NCI-H446 treated with DMSO at 0.1 percent for 48 hours (cell line): ENCODE measurements at regions not wholly inside any gene's neighbourhood (a gene's known extent, or its start where the extent isn't known, plus 50 kb on each side); places are given as distances from the start of the nearest gene placed in this dataset.
"Not testable (repeated sequence)": the region's sequence is repeated elsewhere in the genome, so short reads cannot be mapped to it uniquely, and the experiment has no call there.

Experiments used
- DNase-seq: peaks from one replicate; lab custom pipeline; 2025; lab: John Stamatoyannopoulos, UW

DNA sequence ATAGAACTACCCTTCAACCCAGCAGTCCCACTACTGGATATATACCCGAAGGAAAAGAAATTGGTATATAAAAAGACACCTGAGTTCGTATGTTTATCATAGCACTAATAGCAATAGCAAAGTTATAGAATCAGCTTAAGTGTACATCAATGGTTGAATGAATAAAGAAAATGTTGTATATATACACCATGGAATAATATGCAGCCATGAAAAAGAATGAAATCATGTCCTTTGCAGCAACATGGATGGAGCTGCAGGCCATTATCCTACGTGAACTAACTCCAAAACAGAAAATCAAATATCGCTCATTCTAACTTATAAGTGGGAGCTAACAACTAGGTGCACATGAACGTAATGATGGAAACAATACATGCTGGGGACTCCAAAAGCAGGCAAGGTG, 143.5 kb upstream of the GK2 start:
- DNase-seq = no peak

DNA sequence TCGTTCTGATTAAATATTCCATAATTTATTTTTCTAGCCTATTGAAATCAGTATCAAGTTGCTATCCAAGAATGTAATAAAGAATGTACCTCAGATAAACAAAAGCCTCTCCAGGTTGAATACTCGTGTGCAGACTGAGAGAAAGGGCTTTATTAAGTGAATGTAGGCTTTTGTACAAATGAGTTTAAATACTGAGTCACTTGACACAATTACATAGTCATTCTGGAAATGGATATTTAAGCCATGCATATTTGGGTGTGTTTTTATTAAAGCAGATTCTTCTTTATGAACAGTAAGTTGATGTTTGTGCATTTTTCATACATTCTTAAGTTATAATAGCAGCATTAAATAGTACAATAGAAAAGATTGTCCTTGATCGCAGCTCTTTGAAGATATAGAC, 139.8 kb upstream of the GK2 start:
- DNase-seq = no peak

DNA sequence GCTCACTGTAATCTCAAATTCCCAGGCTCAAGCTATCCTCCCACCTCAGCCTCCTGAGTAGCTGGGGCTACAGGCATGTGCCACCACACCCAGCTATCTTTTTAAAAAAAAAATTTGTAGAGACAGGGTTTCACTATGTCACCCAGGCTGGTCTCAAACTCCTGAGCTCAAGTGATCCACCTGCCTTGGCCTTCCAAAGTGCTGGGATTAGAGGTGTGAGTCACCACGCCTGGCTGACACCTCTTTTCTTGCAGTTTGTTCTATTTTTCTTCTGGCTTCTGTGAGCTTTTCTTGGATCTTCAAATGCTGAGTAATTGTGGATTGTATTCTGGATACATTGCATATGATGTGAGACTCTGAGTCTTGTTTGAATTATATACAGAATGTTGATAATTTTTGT, 137.3 kb upstream of the GK2 start:
- not testable (repeated sequence) for DNase-seq

DNA sequence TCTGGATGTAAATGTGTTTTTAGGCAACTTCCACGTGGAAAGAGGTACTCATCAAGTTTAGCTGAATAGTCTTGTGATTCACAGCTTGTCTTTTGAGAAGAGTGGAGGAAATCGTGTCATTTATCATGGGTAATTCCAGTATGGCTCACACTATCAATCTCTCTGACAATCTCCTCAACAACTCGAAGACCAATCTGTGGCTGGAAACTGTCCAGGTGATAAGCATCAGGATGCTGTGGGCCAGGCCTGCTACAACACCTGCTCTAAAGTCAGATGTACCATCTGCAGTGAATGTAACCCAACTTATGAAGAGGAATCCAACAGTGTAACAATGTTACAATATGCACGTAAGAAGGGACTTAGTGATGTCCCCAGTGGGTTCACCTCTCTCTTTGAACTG, 132.1 kb upstream of the GK2 start:
- no peak for DNase-seq

DNA sequence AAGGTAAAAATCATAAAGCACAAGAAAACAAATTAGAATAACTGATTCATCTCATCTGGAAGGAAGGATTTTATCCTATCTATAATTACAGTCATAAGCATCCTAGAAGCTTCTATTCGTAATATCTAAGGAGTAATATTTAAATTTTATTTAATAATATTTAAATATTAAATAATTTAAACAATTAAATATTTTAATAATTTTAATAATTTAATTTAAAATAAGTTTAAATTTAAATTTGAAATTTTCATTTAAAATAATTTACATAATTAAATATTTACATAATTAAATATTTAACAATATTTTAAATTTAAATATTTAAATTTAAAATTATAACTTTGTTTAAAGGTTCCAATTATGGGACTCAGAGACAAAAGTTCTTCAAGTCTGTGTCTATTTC, 127.5 kb upstream of the GK2 start:
- no peak for DNase-seq

DNA sequence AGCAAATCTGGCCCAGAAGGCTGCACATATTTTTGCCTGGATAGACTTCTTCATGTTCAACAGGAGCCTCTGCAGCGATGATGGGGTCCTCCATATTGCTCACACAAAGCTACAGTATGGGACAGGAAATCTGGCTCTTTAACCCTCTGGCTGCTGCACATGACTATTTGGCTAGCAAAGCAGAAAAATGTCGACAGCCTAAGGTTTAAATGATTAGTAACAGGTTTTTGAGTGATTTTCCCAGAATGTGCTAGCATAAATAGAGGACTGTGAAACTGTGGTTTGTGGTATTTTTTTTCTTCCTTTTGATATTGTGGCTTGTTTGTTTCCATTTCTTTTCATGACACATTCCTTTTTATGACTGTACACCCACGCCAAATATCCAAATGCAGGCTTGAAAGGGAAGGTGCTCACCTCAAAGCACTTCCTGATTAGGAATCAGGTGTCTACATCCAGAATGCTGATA, 120.2 kb upstream of the GK2 start:
- no peak for DNase-seq

DNA sequence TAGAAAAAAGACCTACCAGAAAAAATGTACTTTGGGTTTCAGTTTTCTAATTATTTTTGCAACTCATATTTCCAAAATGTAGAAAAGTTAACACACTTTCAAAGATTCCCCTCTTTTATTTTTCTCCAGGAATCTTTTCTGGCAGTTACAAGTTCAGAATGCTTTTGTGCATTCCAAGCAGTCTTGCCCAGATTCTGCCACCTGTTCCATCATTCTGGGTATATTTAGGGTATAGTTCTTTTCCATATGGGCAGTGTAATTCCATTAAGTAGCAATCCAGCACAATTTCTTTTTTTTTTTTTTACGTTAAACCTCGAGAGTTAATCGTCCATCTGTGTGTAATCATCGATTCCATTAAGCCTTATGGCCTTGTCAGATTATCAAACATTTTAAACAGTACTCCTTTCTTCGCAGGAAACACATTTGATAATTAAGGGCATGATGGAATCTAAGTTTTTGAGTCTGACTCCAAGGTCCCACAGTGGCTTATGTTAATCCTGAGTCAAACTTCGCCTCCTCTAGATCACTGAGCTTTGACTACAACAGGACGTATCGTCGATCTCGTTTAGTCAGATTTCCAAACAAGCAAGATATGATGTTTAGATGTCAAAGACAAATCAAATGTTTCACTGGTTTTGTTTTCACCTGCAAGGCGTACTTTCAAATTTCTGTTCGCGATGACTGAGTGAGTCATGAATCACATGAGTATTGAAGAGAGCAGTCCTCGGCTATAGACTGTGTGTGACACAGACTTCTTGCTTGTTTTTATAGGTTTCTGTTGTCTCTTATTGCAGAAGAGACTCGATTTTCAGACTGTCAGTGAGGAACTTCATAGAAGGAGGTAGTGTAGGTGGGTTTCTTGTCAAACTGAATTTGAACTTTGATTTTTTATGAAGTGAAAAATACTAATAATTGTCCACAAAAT, 118.9 kb upstream of the GK2 start:
- no peak for DNase-seq

DNA sequence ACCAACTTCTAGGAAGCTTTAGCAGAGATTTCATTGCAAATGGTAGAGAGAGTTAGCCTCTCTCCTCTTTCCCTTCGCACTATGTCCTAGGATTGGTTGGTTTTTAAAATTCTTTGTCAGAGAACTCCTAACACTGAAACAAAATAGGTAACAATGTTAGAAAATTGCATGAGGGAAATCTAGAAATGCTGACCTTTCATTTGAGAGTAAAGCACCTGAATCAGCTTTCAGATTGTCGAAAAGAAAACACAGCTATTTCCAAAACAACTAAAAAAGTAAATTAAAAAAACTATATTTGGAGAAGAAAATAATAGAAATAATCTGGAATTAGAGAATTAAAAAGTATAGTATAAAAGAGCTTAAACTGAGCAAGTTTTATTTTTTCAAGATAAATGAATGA, 108.1 kb upstream of the GK2 start:
- no peak for DNase-seq

DNA sequence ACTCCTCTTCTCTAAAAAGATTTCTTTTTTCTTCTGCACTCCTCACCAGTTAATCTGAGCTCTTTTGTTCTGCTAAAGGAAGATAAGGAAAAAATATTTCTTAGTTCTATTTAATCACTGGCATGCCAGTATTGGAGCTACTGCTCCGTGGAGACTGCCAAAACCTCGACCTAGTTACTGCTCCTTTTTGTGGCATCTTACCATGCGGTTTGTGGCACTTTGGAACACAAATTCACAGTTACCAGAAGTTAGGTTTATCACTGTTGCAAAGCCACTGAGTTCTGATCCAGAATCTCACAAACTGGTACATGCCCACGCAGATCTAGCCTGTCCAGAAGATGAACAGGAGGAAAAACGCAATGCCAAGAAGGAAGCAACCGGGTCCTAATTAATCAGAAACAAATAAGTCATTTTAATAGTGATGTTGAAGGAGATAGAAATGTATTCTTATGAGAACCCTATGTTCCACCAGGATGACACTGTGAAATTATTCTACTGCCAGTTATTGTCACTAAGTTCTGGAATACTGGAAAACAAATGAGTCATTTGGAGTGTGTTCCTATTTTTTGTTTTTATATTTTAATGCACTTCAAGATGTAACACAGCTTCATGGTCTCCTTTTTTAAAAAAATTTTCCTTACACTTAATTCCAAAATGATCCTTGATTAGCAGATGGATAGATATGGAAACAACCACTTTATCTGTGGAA, 106.7 kb upstream of the GK2 start:
- no peak for DNase-seq

DNA sequence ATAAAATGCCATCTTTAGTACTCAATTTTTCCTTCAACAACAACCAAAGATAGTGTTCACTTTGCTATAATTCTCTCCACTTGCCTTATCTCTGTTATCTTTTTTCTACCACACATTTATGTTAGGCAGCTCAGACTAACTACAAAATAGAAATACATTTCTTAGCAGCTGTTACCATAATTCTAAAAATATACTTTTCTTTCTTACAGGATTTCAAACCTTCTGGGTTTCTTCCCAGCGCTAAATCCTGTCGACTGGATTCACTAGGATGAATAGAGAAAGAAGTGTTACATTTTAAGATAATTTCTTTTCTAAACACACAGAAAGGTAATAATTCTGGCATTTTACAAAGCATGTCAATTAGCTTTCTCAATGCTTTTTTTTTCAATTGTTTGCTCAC, 105.5 kb upstream of the GK2 start:
- DNase-seq = no peak

DNA sequence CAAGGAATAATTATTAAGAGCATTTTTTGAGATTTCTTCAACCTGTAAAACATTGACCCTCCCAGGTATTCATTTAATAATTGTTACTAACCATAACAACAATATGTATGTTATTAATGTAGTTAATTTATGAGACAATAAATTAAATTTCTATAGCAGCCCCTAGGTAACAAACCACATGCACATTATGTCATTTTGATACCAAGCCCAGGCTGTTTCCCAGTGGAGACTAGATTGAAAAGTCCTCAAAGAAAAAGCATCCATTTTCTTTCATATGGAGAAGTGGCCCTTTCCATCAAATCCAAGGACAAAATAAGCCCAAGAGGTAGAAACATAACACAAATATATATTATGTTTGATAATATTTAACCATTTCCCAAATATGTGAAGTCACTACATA, 104.3 kb upstream of the GK2 start:
- no peak for DNase-seq

DNA sequence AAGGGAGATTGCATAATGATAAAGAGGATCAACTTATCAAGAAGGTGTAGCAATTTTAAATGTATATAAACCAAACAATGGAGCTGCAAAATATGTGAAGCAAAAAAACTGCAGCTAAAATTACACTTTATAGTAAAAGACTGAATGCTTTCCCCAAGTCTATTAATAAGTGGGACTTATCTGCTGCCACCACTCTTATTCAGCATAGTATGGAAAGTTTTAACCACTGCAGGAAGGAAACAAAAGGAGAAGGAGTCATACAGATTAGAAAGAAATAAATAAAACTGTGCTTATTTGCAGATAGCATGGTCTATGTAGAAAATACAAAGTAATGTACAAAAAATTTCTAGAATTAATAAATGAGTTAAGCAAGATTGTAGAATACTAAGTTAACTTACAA, 94.1 kb upstream of the GK2 start:
- DNase-seq = no peak

DNA sequence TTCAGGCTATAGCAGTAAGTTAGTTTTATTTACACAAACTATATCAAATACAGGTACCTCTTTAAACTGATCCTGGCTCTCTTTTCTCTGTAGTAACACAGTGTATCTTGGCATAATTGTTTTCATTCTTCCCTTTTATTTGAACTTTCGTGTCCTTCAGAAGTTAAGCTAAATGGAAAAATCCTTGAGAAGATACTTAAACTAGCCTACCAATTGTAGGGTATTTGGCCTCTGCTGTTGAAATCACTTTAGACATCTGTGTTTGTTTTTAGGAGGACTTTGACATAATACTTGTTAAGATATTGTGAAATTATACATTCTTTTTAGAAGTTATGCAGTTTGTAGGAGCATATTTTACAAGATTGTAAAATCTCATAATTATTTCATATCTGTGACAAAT, 90.3 kb upstream of the GK2 start:
- no peak for DNase-seq

DNA sequence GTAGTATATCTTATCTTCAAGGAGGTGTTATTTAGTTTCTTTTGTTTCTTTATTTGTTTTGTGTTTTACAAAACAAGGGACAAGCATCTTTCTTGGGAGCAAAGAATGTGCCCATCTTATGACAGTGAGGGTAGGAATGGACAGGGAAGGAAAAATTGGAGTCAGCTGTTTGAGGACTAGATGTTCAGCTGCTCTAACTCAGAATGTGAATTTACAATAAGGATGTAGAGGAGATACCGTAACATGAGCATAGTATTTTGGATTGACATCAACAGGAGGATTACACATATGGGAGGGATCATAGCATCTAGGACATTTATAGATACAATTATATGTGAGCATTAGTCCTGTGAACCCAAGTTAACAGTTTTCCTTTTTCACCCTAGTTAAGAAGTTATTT, 89.0 kb upstream of the GK2 start:
- no peak for DNase-seq

DNA sequence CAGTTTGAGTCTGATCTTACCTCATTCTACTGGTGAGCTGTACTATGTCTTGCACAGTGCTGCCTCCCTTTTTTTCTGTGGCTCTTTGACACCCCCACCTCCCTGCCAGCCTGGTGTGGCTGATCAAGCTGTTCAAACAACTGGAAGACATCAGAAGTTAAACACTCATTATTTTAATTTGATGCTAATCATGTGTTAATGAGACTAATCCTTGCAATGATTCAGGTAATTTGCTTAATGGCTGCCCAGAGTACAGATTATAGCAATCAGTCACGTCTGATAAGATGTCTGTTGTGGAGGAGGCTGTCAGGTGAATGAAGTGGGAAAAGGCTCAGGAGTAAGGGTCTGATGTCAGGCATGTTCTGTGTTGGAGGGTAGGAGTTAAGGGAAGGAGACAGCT, 87.4 kb upstream of the GK2 start:
- DNase-seq = no peak

DNA sequence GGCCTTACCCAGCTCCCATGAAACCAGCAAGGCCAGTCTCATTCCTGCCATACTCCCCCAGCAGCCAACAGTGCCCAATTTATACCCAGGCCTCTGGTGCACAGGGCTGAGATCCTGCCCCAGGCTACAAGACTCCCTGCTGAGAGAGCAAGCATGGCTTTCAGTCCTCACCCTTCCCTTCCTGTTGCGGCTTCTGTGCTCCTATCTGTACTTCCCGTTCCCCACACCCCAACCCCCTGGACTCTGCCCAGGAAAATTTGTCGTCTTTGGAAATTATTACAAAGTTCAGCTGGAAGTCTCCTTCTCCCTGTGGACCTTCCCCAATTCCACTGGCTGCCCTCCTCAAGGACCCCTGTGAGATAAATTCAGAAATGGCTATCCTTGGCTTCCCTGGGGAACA, 84.1 kb upstream of the GK2 start:
- DNase-seq = no peak

DNA sequence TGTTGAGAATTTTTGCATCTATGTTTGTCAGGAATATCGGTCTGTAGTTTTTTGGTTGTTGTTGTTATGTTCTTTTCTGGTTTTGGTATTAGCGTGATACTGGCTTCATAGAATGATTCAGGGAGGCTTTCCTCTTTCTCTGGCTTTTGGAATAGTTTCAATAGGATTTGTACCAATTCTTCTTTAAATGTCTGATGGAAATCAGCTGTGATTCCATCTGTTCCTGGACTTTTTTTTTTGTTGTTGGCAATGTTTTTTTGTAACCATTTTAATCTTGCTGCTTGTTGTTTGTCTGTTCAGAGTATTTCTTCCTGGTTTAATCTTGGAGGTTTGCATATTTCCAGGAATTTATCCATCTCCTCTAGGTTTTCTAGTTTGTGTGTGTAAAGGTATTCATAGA, 81.5 kb upstream of the GK2 start:
- no peak for DNase-seq

DNA sequence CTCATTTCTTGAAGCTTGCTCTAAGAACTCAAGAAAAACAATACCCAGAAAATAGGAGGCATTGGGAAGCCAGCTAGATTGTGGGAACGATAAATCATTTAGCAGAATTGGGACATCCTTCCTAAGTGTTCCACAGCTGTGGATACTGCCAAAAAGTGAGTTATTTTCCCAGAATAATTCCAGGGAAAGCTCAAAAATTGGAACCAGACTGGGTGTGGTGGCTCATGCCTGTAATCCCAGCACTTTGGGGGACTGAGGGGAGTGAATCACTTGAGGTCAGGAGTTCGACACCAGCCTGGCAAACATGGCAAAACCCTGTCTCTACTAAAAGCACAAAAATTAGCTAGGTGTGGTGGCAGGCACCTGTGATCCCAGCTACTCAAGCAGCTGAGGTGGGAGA, 68.2 kb upstream of the GK2 start:
- DNase-seq = no peak

DNA sequence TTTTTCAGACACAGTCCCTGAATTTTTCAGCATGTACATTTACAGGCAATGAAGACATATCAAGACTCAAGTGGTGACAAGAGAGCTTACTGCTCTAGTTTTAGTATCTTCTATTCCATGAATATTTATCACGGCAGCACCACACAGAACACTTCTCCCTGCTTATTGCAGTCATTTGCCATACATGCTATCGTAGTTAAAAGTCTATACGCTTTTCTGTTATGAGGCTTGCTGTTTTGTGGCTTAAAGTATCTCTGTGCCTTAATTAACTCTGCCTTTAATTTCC, 65.4 kb upstream of the GK2 start:
- no peak for DNase-seq

DNA sequence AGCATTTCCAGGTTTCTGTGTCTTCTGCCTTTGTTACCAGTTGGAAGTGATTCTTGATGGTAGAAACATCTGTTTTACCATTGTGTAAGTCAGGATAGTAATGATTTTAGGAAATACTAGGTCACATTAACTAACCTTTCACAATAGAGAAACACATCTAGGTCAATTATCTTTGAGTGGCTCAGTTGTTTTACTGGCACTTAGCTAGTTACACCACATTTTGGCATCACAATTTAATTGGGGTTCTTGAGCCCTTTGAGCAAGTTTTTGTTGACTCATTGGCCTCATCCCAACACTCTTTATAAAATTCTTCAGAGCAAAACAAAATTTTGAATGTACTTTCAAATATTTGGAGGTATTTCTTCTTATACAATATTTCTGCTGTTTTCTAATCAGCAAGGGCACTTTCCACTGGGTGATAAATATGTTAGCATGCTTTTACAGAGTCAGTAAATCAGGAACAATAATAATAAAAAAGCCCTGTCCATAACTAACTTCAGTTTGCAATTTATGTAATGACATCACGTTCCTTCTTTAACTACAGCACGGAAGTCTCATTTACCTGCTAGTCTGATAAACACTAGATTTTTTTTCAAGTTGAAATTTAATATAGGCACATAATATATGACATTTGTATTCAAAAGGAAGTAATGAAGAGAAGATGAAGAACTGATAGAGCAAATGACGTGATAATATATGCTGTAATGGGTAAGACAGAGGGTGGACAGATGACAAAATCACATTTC, 64.8 kb upstream of the GK2 start:
- DNase-seq = no peak

DNA sequence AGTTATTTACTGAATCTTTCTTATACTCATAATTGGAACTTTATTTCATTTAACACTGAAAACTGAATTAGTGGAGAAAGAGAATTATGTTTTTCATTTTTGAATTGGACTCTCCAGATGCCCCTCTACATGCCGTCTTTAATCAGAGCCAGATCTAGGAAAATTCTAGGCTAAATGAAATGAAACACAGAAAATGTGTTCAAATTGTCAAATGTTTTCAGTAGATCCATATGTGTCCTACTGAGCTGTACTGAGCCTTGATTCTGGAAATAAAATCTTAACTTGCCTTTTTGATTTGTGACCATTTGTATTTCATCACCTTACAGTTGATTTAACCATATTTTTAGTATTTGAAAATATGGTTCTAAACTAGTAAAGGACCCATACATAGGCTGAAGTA, 64.0 kb upstream of the GK2 start:
- no peak for DNase-seq

DNA sequence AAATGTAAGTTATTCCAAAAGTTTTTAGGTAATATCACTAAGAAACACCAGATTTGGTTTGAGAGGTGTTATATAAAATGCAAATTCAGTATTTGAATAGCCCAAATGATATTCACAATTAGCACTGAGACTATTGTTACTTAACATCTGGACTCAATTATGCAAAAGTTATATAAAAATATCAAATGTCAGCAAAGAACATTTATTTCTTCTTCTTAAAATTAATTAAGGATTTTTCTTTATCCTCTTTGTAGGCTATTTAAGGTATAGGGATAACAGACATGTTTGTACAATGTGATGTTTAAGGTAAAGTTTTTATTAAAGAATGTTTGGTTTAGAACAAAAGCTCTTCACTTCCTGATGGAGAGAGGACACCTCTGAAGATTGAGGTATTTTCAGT, 63.3 kb upstream of the GK2 start:
- no peak for DNase-seq
